ENCODE measurements at regions not wholly inside any gene's neighbourhood (a gene's known extent, or its start where the extent isn't known, plus 50 kb on each side); places are given as distances from the start of the nearest gene placed in this dataset.

DNA sequence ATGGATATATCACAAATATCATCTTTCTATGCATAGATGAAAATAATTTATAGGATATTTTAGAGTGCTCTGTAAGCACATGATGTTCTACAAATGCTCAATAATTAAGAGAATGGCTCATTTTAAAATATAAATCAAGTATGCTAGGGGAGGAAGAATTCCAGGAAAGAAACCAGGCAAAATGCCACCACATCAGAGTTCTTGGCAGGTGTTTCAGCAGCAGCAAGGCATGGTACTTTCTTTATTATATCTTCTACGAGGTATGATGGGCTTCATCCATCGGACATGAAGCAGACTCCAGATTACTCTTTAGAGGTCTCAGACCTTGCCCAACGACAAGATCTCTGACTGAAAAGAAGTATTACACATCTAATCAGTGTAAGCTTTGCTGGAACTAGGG, 316.3 kb upstream of the ARRDC3 start:
- TF ChIP-seq, protein P1, sequence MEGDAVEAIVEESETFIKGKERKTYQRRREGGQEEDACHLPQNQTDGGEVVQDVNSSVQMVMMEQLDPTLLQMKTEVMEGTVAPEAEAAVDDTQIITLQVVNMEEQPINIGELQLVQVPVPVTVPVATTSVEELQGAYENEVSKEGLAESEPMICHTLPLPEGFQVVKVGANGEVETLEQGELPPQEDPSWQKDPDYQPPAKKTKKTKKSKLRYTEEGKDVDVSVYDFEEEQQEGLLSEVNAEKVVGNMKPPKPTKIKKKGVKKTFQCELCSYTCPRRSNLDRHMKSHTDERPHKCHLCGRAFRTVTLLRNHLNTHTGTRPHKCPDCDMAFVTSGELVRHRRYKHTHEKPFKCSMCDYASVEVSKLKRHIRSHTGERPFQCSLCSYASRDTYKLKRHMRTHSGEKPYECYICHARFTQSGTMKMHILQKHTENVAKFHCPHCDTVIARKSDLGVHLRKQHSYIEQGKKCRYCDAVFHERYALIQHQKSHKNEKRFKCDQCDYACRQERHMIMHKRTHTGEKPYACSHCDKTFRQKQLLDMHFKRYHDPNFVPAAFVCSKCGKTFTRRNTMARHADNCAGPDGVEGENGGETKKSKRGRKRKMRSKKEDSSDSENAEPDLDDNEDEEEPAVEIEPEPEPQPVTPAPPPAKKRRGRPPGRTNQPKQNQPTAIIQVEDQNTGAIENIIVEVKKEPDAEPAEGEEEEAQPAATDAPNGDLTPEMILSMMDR (conservative IDR thresholded peaks at IDR 0.05), result no peak
- TF ChIP-seq ZFX (IDR thresholded peaks at IDR 0.05), result no peak
